GM18519 (cell line): ENCODE measurements at regions not wholly inside any gene's neighbourhood (a gene's known extent, or its start where the extent isn't known, plus 50 kb on each side); places are given as distances from the start of the nearest gene placed in this dataset.
"Not testable (repeated sequence)": the region's sequence is repeated elsewhere in the genome, so short reads cannot be mapped to it uniquely, and the experiment has no call there.

Experiments
- ATAC-seq: cut with Tn5 transposase; IDR thresholded peaks from one replicate; pipeline ENCODE4 v1.9.1; 2021; ENCODE audit warnings: mild to moderate bottlenecking, moderate library complexity; ENCODE audit not compliant: unreplicated experiment, low FRiP score

- no peak for ATAC-seq
These were observed 51.9 kb upstream of the SPDL1 start for GRCh38 chr5:169531631-169532030.

GRCh38 chr5:169527863-169528262, 55.7 kb upstream of the SPDL1 start:
- no peak for ATAC-seq

GRCh38 chr5:169527066-169527465, 56.5 kb upstream of the SPDL1 start:
- no peak for ATAC-seq

- no peak for ATAC-seq
These were observed 60.7 kb upstream of the SPDL1 start for GRCh38 chr5:169522851-169523250.

GRCh38 chr5:169521366-169521983, 62.1 kb upstream of the SPDL1 start:
- no peak for ATAC-seq

GRCh38 chr5:169519358-169519757, 64.2 kb upstream of the SPDL1 start:
- ATAC-seq = no peak

- not testable (repeated sequence) for ATAC-seq
These were observed 64.8 kb upstream of the SPDL1 start for GRCh38 chr5:169518779-169519178.

- ATAC-seq = no peak
These were observed 71.2 kb upstream of the SPDL1 start for GRCh38 chr5:169512385-169512784.

- no peak for ATAC-seq
These were observed 71.9 kb upstream of the SPDL1 start for GRCh38 chr5:169511708-169512107.

GRCh38 chr5:169507051-169507450, 76.5 kb upstream of the SPDL1 start:
- ATAC-seq = no peak

- ATAC-seq = no peak
These were observed 79.7 kb upstream of the SPDL1 start for GRCh38 chr5:169503886-169504285.

- no peak for ATAC-seq
These were observed 83.5 kb upstream of the SPDL1 start for GRCh38 chr5:169499990-169500505.

GRCh38 chr5:169496878-169497277, 86.7 kb upstream of the SPDL1 start:
- ATAC-seq = no peak

GRCh38 chr5:169494941-169495548, 88.5 kb upstream of the SPDL1 start:
- no peak for ATAC-seq

- ATAC-seq = no peak
These were observed 89.1 kb upstream of the SPDL1 start for GRCh38 chr5:169494383-169494935.

GRCh38 chr5:169474226-169474625, 109.3 kb upstream of the SPDL1 start:
- no peak for ATAC-seq

- ATAC-seq = no peak
These were observed 111.0 kb upstream of the SPDL1 start for GRCh38 chr5:169472544-169472943.

GRCh38 chr5:169471021-169471420, 112.6 kb upstream of the SPDL1 start:
- ATAC-seq = no peak

- ATAC-seq = no peak
These were observed 116.4 kb upstream of the SPDL1 start for GRCh38 chr5:169467041-169467771.

GRCh38 chr5:169460896-169461295, 122.7 kb upstream of the SPDL1 start:
- no peak for ATAC-seq

- no peak for ATAC-seq
These were observed 123.5 kb upstream of the SPDL1 start for GRCh38 chr5:169460123-169460522.
